HG03442 (cell line): ENCODE measurements at regions not wholly inside any gene's neighbourhood (a gene's known extent, or its start where the extent isn't known, plus 50 kb on each side); places are given as distances from the start of the nearest gene placed in this dataset.

ENCODE experiments used
- ATAC-seq: cut with Tn5 transposase; IDR thresholded peaks from one replicate; pipeline ENCODE4 v1.9.1; 2021; ENCODE audit warnings: mild to moderate bottlenecking, moderate library complexity; ENCODE audit not compliant: unreplicated experiment

DNA sequence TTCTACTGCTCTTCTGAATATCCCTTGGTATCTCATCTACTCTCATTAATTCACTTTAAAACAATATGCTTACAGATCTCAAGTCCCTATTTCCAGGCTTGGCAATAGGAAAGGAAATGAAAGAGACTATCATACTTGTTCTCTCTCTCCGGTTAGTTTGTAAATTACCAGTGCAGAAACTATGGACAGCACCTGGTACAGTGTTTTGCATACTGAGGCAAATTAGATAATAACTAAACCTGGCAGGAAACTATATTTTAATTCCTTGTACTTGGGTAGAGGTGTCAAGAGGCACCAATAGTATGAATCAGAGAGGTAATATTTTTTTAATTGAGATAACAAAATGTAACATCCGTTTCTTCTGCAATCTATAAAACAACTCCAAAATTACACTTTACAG, 97.7 kb upstream of the TMEM196 start:
- no peak for ATAC-seq

DNA sequence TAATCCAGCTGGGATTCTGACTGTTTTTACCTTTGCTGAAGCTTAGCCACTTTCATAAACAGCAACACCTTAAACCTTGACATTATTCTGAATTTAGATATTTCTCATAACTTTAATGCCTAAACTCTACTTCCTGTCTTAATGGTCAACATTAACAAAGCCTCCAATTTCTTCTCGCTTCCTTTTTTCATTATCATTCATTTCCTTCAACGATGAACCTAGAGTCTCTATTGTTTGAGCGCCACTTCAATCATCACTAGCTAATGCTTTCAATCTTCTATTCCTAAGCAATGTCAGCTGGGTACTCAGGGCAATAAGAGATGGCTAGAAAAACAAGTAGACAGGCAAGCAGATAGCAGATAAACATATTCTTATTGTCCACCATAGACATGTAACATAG, 96.6 kb upstream of the TMEM196 start:
- ATAC-seq, result no peak

DNA sequence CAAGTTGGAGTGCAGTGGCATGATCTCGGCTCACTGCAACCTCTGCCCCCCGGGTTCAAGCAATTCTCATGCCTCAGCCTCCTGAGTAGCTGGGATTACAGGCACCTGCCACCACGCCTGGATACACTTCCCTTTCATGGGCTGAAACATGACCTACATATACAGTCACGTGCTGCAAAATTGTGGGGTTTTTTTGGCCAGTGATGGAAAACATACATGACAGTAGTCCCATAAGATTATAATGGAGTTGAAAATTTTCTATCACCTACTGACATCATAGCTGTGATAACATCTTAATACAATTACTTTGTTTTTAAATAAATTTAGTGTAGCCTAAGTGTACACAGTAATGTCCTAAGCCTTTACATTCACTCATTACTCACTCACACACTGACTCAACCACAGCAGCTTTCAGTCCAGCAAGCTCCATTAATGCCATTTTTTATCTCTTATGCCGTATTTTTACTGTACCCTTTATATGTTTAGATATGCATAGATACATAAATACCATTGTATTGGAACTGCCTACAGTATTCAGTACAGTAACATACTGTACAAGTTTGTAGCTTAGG, 79.9 kb upstream of the TMEM196 start:
- ATAC-seq, result no peak

DNA sequence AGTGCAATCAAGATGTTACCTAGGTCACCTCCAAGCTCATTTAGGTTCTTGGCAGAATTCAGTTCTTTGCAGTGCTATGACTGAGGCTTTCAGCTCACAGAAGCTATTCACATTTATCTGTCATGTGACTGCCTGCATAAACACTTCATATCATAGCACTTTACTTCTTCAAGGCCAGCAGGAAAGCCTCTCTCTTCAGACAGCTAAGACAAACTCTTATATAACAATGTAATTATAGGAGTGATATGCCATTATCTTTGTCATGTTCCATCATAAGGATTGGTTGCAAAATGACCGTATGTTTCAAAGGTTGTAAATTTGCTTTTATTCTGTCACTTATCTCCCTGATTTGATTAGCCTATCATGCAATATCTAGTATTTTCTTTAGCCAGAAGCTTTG, 78.8 kb upstream of the TMEM196 start:
- ATAC-seq, result no peak

DNA sequence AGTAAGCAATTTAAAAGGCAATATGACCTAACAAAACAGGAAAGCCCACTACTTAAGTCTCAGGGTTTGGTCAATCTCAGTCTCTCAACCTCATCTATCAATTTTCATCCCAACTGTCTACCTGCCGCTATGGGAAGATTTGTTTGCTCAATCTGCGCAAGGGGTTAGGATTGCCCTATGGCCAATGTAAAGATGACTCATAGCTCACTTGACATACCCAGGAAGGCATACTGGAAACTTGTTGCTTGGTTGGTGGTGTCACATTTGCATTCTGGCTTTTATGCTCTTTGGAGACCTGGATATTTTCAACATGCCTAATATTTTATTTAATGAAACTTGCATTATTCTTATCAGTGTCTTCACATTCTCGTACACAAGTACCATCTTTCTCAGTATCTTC, 78.1 kb upstream of the TMEM196 start:
- no peak for ATAC-seq

DNA sequence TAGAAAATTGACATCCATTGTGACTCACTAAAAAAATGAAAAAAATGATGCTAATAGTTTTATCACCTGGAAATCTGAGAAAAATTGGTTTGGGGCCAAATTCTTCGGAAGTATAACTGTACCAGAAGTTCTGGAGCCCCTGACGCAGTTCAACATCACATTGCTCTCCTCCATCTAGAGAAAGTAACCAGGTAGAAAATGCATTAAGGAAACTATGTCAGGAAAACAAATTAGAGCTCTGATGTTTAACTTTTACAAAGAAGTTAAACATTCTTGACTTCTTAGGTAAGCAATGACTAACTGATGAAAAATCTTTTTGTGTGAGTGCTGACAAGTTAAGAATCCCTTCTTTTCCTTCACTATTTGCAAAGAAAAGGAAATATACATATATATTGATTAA, 61.1 kb upstream of the TMEM196 start:
- no peak for ATAC-seq

DNA sequence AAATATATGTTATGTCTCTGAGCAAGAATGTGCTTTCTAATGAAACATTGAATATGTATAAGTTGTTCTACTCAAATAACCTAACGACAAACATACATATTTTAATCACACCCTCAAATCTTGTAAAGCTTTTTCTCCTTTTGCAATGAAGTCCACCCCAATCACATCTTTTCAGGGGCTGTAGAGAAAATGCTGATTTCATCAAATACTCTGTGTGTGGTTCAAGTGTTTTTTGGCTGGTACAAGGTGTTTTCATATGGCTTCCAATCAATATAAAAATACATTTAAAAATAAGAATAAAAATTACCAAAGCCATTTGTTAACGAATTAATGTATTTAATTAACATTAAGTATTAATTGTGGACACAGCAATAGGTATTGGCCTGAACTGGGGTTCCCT, 57.2 kb upstream of the TMEM196 start:
- ATAC-seq, result no peak
